K562 (cell line): ENCODE measurements at regions not wholly inside any gene's neighbourhood (a gene's known extent, or its start where the extent isn't known, plus 50 kb on each side); places are given as distances from the start of the nearest gene placed in this dataset.

Experiments used
- ATAC-seq: fragments of 200-7000 bp; cut with Tn5 transposase; 3 replicates; pipeline ENCODE4 v1.9.1; 2020; ENCODE audit warnings: moderate library complexity
- BruUV-seq: library from RNA; stranded (reverse); fragments of 400-500 nt; replicated peaks from 2 replicates; lab custom pipeline; 2021; lab: Mats Ljungman, UMichigan
- CTCF ChIA-PET: fragments of 300-600 bp; formaldehyde crosslinking; extraction: SDS; loops from one replicate; lab custom pipeline; 2021; ENCODE audit warnings: low intra/inter-chr PET ratio; lab: Yijun Ruan, JAX
- POLR2A ChIA-PET: fragments of 300-600, 350-650 bp; sonication (Branson Sonifier 250); formaldehyde crosslinking; extraction: SDS; loops from one replicate; lab custom pipeline; 2021; ENCODE audit warnings: antibody characterized with exemption, inconsistent platforms; lab: Yijun Ruan, JAX
- DNase-seq, 4 experiments: peaks; one replicate each; pipeline versions ENCODE4 v3.0.0 to v3.0.0-alpha.2; 2011 to 2018; ENCODE audit warnings: low spot score in 3 of 4, mixed read lengths in 3 of 4; ENCODE audit errors: extremely low read depth in 1 of 4
- FAIRE-seq: peaks from 2 replicates; lab custom pipeline; 2011; peaks lifted over from hg19 to GRCh38; lab: Jason Lieb, UNC
- H2AFZ ChIP-seq: 2 replicates; pipeline ENCODE4 v1.6.0; 2011; ENCODE audit warnings: low read depth, low read length, control low read depth, inconsistent platforms
- H3K27ac ChIP-seq: fragments of 200-600 bp; 3 replicates; pipeline ENCODE4 v1.8.0; 2011; ENCODE audit warnings: low read depth, mild to moderate bottlenecking, control low read depth, inconsistent platforms, low read length, moderate library complexity, mixed read lengths; ENCODE audit errors: extremely low read depth
- H3K27me3 ChIP-seq, 2 experiments: fragments of 300-600 bp in 1 of 2; 2 replicates in 1 of 2; 3 replicates in 1 of 2; pipeline versions ENCODE4 v1.6.0 to v1.8.0; 2011; ENCODE audit warnings: inconsistent platforms in 2 of 2, low read length in 2 of 2, mild to moderate bottlenecking in 1 of 2, mixed read lengths in 1 of 2, moderate library complexity in 1 of 2; ENCODE audit not compliant: control insufficient read depth in 2 of 2, insufficient read depth in 2 of 2
- H3K36me3 ChIP-seq: fragments of 300-600 bp; 3 replicates; pipeline ENCODE4 v1.8.0; 2011; ENCODE audit warnings: mild to moderate bottlenecking, low read length, inconsistent platforms; ENCODE audit not compliant: control insufficient read depth, insufficient read depth
- H3K4me1 ChIP-seq, 2 experiments: fragments of 200-600 bp in 1 of 2; replicated peaks in 1 of 2; 2 replicates in 1 of 2; 3 replicates in 1 of 2; pipeline versions ENCODE4 v1.5.1 to v1.8.0; 2011; ENCODE audit warnings: inconsistent platforms in 2 of 2, low read length in 2 of 2, mild to moderate bottlenecking in 1 of 2, mixed read lengths in 1 of 2, moderate library complexity in 1 of 2; ENCODE audit not compliant: control insufficient read depth in 2 of 2, insufficient read depth in 2 of 2
- H3K4me2 ChIP-seq: 2 replicates; pipeline ENCODE4 v1.6.1; 2011; ENCODE audit warnings: low read length, control low read depth, inconsistent platforms, mixed read lengths; ENCODE audit not compliant: insufficient read depth
- H3K4me3 ChIP-seq: fragments of 200-600 bp; sonication (generic), shearing (Covaris generic); 2 replicates; pipeline ENCODE4 v1.5.1; 2016; ENCODE audit warnings: control low read depth, inconsistent platforms
- H3K79me2 ChIP-seq: fragments of 200-600 bp; 3 replicates; pipeline ENCODE4 v1.8.0; 2011; ENCODE audit warnings: low read length, inconsistent platforms; ENCODE audit not compliant: control insufficient read depth, insufficient read depth
- H3K9ac ChIP-seq, 2 experiments: 2 replicates each; pipeline versions ENCODE4 v1.6.0 to v1.6.1; 2011; ENCODE audit warnings: low read depth in 2 of 2, low read length in 2 of 2, control low read depth in 1 of 2, inconsistent platforms in 1 of 2, mild to moderate bottlenecking in 1 of 2, mixed read lengths in 1 of 2; ENCODE audit not compliant: insufficient read depth in 1 of 2
- H3K9me1 ChIP-seq: one replicate; pipeline ENCODE4 v1.6.0; 2011; ENCODE audit warnings: inconsistent platforms, mild to moderate bottlenecking, low read length, moderate library complexity; ENCODE audit not compliant: control insufficient read depth, insufficient read depth
- H3K9me3 ChIP-seq: replicated peaks from 2 replicates; pipeline ENCODE4 v1.5.1; 2011; ENCODE audit warnings: low read depth, low read length, inconsistent platforms; ENCODE audit not compliant: control insufficient read depth, insufficient read depth
- H4K20me1 ChIP-seq: replicated peaks from 2 replicates; pipeline ENCODE4 v1.6.1; 2011; ENCODE audit warnings: low read length, inconsistent platforms, mixed read lengths; ENCODE audit not compliant: control insufficient read depth, insufficient read depth
- E2F5 ChIP-seq: sonication (generic); formaldehyde crosslinking; IDR thresholded peaks from 2 replicates; pipeline ENCODE4 v1.8.0; 2022; ENCODE audit warnings: mild to moderate bottlenecking, missing genetic modification reagents
- FOS ChIP-seq: IDR thresholded peaks from 3 replicates; pipeline ENCODE4 v1.6.1; 2011; ENCODE audit not compliant: insufficient read length; ENCODE audit errors: extremely low read depth
- FOXA3 ChIP-seq, 2 experiments: fragments of 450-650 bp in 1 of 2; sonication (generic) in 1 of 2; formaldehyde crosslinking; IDR thresholded peaks in 1 of 2; conservative IDR thresholded peaks in 1 of 2; 2 replicates each; pipeline versions ENCODE4 v1.4.0 to v1.8.0; 2020 to 2022; ENCODE audit warnings: mild to moderate bottlenecking in 2 of 2, missing genetic modification reagents in 1 of 2
- GABPB1 ChIP-seq: sonication (generic); formaldehyde crosslinking; IDR thresholded peaks from 2 replicates; pipeline ENCODE4 v1.8.0; 2022; ENCODE audit warnings: mild to moderate bottlenecking, missing genetic modification reagents
- KDM2B ChIP-seq: fragments of 250-450 bp; sonication (Bioruptor Pico); IDR thresholded peaks from 2 replicates; pipeline ENCODE4 v1.8.0; 2021; ENCODE audit warnings: mild to moderate bottlenecking, moderate library complexity
- PHB ChIP-seq: fragments of 250-450 bp; sonication (Bioruptor Pico); IDR thresholded peaks from 2 replicates; pipeline ENCODE4 v1.5.0; 2021
- RAD21 ChIP-seq, 2 experiments: fragments of 250-450 bp in 1 of 2; fragments of 450-650 bp in 1 of 2; sonication (Bioruptor Pico) in 1 of 2; formaldehyde crosslinking in 1 of 2; IDR thresholded peaks in 1 of 2; conservative IDR thresholded peaks in 1 of 2; 2 replicates each; pipeline versions ENCODE4 v1.4.0 to v1.8.0; 2020 to 2022; ENCODE audit warnings: mild to moderate bottlenecking in 2 of 2, moderate library complexity in 1 of 2
- RBM25 ChIP-seq: fragments of 200-400 bp; formaldehyde crosslinking; IDR thresholded peaks from 2 replicates; pipeline ENCODE4 v1.6.1; 2018; ENCODE audit warnings: low read length, low read depth, moderate library complexity; ENCODE audit not compliant: severe bottlenecking
- SLC30A9 ChIP-seq: fragments of 250-450 bp; sonication (Bioruptor Pico); IDR thresholded peaks from 2 replicates; pipeline ENCODE4 v1.8.0; 2022; ENCODE audit warnings: mild to moderate bottlenecking, moderate library complexity
- SNIP1 ChIP-seq: fragments of 450-650 bp; IDR thresholded peaks from 2 replicates; pipeline ENCODE4 v1.7.1; 2017; ENCODE audit warnings: low read depth, mild to moderate bottlenecking
- WGBS: fragments of 100-300 bp; shearing (Covaris generic); methylation state at CpG from one replicate; pipeline ENCODE4 v1.1.6; 2016; ENCODE audit warnings: low coverage, mixed read lengths; ENCODE audit not compliant: insufficient coverage; ENCODE audit errors: missing lambda C conversion rate; 5-methylcytosine and 5-hydroxymethylcytosine counted together
- in situ Hi-C: fragments of 300-500 bp; cut with MboI; formaldehyde crosslinking; loops from 4 replicates; pipeline ENCODE4 v1.15.0; 2018; ENCODE audit warnings: inconsistent platforms, mixed read lengths
- intact Hi-C: fragments of 100-400 bp; cut with micrococcal nuclease; formaldehyde crosslinking; loops from 2 replicates; pipeline ENCODE4 v1.14.2; 2022
- TF ChIP-seq, protein P1 (sequence below), 3 experiments: IDR thresholded peaks in 2 of 3; conservative IDR thresholded peaks in 1 of 3; 2 replicates each; pipeline ENCODE4 v1.5.1; 2011 to 2012; ENCODE audit warnings: low read length in 3 of 3, mild to moderate bottlenecking in 3 of 3, control low read depth in 2 of 3, improper control_type of control experiment in 1 of 3, inconsistent platforms in 1 of 3, low read depth in 1 of 3, mixed read lengths in 1 of 3, moderate library complexity in 1 of 3; ENCODE audit not compliant: insufficient read depth in 2 of 3

GRCh38 chr13:80469105-80469852 lies 128.4 kb upstream of the SPRY2 start:
- CTCF ChIA-PET = no interaction called here
- WGBS = 0% methylated on average over 6 of the region's 6 CpGs
- Histone ChIP-seq H3K79me2 (no peaks in the 10 kb centered on the region), H3K9me3 (no peaks in the 10 kb centered on the region), H3K9me1 (no peaks in the 10 kb centered on the region), H3K27ac (no peak overlapping the region), H3K4me3 (no peak overlapping the region), H2AFZ (no peak overlapping the region), H3K27me3 (no peaks in the 10 kb centered on the region), H3K9ac (no peak overlapping the region), H3K4me1 (no peaks in the 10 kb centered on the region), H3K4me2 (no peak overlapping the region), H3K36me3 (no peaks in the 10 kb centered on the region), H4K20me1 (no peaks in the 10 kb centered on the region)
- POLR2A ChIA-PET = interaction anchor here (1.0 kb wide), 1 partner anchor 13 kb away, joined by 3 read pairs; no protein-coding TSS in a partner anchor
- in situ Hi-C loops (no loop called here), intact Hi-C loops (no loop called here)
- BruUV-seq = no TSS peak
- FAIRE-seq (no peak), ATAC-seq (no peak), DNase-seq (no peak)
- TF ChIP-seq FOXA3 (CRISPR knock-in tag; conservative IDR thresholded peaks at IDR 0.05 in 1 of 2, IDR thresholded peaks at IDR 0.05 in 1 of 2) (no peak), E2F5 (CRISPR knock-in tag) (no peak), FOS (no peak), PHB (CRISPR knock-in tag) (no peak)

- FAIRE-seq (no peak), ATAC-seq (no peak), DNase-seq (no peak)
- no peaks in the 10 kb centered on the region for H3K36me3 ChIP-seq
- H3K4me2 ChIP-seq = no peak overlapping the region
- no peaks in the 10 kb centered on the region for H3K79me2 ChIP-seq
- no peak overlapping the region for H3K4me3 ChIP-seq
- WGBS = 0% methylated on average over 2 of the region's 2 CpGs
- CTCF ChIA-PET = no interaction called here
- in situ Hi-C loops = no loop called here
- no peak overlapping the region for H3K27ac ChIP-seq
- H4K20me1 ChIP-seq = no peaks in the 10 kb centered on the region
- intact Hi-C loops = no loop called here
- H3K9ac ChIP-seq = no peak overlapping the region
- no peaks in the 10 kb centered on the region for H3K9me3 ChIP-seq
- BruUV-seq = no TSS peak
- POLR2A ChIA-PET = no interaction called here
- no peak overlapping the region for H2AFZ ChIP-seq
- H3K27me3 ChIP-seq = no peaks in the 10 kb centered on the region
- H3K9me1 ChIP-seq = no peaks in the 10 kb centered on the region
- no peaks in the 10 kb centered on the region for H3K4me1 ChIP-seq
- TF ChIP-seq KDM2B (CRISPR knock-in tag) = no peak
- TF ChIP-seq GABPB1 (CRISPR knock-in tag) = no peak
- TF ChIP-seq RAD21 (CRISPR knock-in tag; conservative IDR thresholded peaks at IDR 0.05 in 1 of 2, IDR thresholded peaks at IDR 0.05 in 1 of 2) = no peak
- TF ChIP-seq SLC30A9 (CRISPR knock-in tag) = no peak
- TF ChIP-seq SNIP1 = no peak
- TF ChIP-seq, protein P1, sequence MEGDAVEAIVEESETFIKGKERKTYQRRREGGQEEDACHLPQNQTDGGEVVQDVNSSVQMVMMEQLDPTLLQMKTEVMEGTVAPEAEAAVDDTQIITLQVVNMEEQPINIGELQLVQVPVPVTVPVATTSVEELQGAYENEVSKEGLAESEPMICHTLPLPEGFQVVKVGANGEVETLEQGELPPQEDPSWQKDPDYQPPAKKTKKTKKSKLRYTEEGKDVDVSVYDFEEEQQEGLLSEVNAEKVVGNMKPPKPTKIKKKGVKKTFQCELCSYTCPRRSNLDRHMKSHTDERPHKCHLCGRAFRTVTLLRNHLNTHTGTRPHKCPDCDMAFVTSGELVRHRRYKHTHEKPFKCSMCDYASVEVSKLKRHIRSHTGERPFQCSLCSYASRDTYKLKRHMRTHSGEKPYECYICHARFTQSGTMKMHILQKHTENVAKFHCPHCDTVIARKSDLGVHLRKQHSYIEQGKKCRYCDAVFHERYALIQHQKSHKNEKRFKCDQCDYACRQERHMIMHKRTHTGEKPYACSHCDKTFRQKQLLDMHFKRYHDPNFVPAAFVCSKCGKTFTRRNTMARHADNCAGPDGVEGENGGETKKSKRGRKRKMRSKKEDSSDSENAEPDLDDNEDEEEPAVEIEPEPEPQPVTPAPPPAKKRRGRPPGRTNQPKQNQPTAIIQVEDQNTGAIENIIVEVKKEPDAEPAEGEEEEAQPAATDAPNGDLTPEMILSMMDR (IDR thresholded peaks at IDR 0.05 in 2 of 3, conservative IDR thresholded peaks at IDR 0.05 in 1 of 3; ENCODE audit: insufficient read depth in 2 of 3, low read depth in 1 of 3, low read length in 3 of 3) = no peak
- no peak for TF ChIP-seq RBM25
These were observed 124.4 kb upstream of the SPRY2 start for GRCh38 chr13:80465321-80465720.
